ENCODE measurements at regions not wholly inside any gene's neighbourhood (a gene's known extent, or its start where the extent isn't known, plus 50 kb on each side); places are given as distances from the start of the nearest gene placed in this dataset.

- no peak for DNase-seq
These were observed 1336.5 kb downstream of the PCDH19 start for GRCh38 chrX:99073551-99073950.

GRCh38 chrX:99051639-99052038 is 1358.4 kb downstream of the PCDH19 start:
- no peak for DNase-seq

- DNase-seq: no peak
These were observed 1376.7 kb downstream of the PCDH19 start for GRCh38 chrX:99033226-99033901.

- DNase-seq: no peak
These were observed 1399.1 kb downstream of the PCDH19 start for GRCh38 chrX:99010957-99011356.

GRCh38 chrX:99001286-99001685 is 1408.8 kb downstream of the PCDH19 start:
- no peak for DNase-seq

- DNase-seq: no peak
These were observed 1447.1 kb downstream of the PCDH19 start for GRCh38 chrX:98962996-98963395.

GRCh38 chrX:98956014-98956413 is 1454.1 kb downstream of the PCDH19 start:
- no peak for DNase-seq

- no peak for DNase-seq
These were observed 1470.6 kb downstream of the PCDH19 start for GRCh38 chrX:98939456-98939855.

- DNase-seq: no peak
These were observed 1478.9 kb downstream of the PCDH19 start for GRCh38 chrX:98931216-98931615.

- DNase-seq: no peak
These were observed 1485.6 kb downstream of the PCDH19 start for GRCh38 chrX:98924511-98924910.

- DNase-seq: no peak
These were observed 1512.9 kb downstream of the PCDH19 start for GRCh38 chrX:98897191-98897590.

GRCh38 chrX:98850639-98851038 is 1559.4 kb downstream of the PCDH19 start:
- peak in 1 of 2 donors; percentile 2 for DNase-seq
